Naive thymus-derived CD4-positive, alpha-beta T cell (primary cell): ENCODE measurements at regions not wholly inside any gene's neighbourhood (a gene's known extent, or its start where the extent isn't known, plus 50 kb on each side); places are given as distances from the start of the nearest gene placed in this dataset.

Source experiments
- ATAC-seq: fragments of 150-1000 bp; cut with Tn5 transposase; 2 replicates; pipeline ENCODE4 v1.10.0; 2021; ENCODE audit warnings: mild to moderate bottlenecking, moderate library complexity
- CTCF ChIA-PET: fragments of 350-600 bp; sonication (Branson Sonifier 250); formaldehyde crosslinking; loops from one replicate; lab custom pipeline; 2021; ENCODE audit warnings: antibody characterized with exemption; lab: Charles Lee
- POLR2A ChIA-PET: fragments of 350-600 bp; sonication (Branson Sonifier 250); formaldehyde crosslinking; loops from one replicate; lab custom pipeline; 2021; ENCODE audit warnings: antibody characterized with exemption, inconsistent platforms; lab: Charles Lee
- DNase-seq, 9 donors: peaks; one replicate each; pipeline versions ENCODE4 v3.0.0 to v3.0.0-alpha.2; 2020 to 2022; ENCODE audit warnings: mixed read lengths in 1 of 9
- H3K27ac ChIP-seq: one replicate; pipeline ENCODE4 v1.7.0; 2013; ENCODE audit warnings: mild to moderate bottlenecking, low read depth, low read length, moderate library complexity
- H3K27me3 ChIP-seq, 2 donors: one replicate each; pipeline ENCODE4 v1.7.0; 2013; ENCODE audit warnings: low read length in 2 of 2, mild to moderate bottlenecking in 2 of 2, moderate library complexity in 2 of 2; ENCODE audit not compliant: control insufficient read depth in 2 of 2, insufficient read depth in 2 of 2
- H3K36me3 ChIP-seq, 3 experiments: 1 replicate in 2 of 3; 2 replicates in 1 of 3; pipeline ENCODE4 v1.7.0; 2013; ENCODE audit warnings: low read length in 3 of 3, mild to moderate bottlenecking in 3 of 3, moderate library complexity in 1 of 3; ENCODE audit not compliant: insufficient read depth in 3 of 3, control insufficient read depth in 2 of 3
- H3K4me1 ChIP-seq, 2 donors: one replicate each; pipeline ENCODE4 v1.7.0; 2013; ENCODE audit warnings: low read length in 2 of 2, mild to moderate bottlenecking in 2 of 2, moderate library complexity in 1 of 2; ENCODE audit not compliant: control insufficient read depth in 2 of 2, insufficient read depth in 2 of 2
- H3K4me3 ChIP-seq: 2 replicates; pipeline ENCODE4 v1.7.0; 2013; ENCODE audit warnings: mild to moderate bottlenecking, low read length
- H3K9me3 ChIP-seq, 3 experiments: 1 replicate in 2 of 3; 2 replicates in 1 of 3; pipeline ENCODE4 v1.7.0; 2013; ENCODE audit warnings: low read length in 3 of 3; ENCODE audit not compliant: control insufficient read depth in 2 of 3
- H3K27ac Mint-ChIP-seq, 9 donors: one replicate each; pipeline ENCODE4 v1.8.0; 2020 to 2022; ENCODE audit warnings: mixed read lengths in 9 of 9, mild to moderate bottlenecking in 8 of 9, moderate library complexity in 5 of 9, inconsistent platforms in 2 of 9
- H3K27me3 Mint-ChIP-seq, 5 donors: one replicate each; pipeline ENCODE4 v1.8.0; 2021 to 2022; ENCODE audit warnings: mixed read lengths in 5 of 5, mild to moderate bottlenecking in 1 of 5
- H3K36me3 Mint-ChIP-seq, 5 donors: one replicate each; pipeline ENCODE4 v1.8.0; 2020 to 2022; ENCODE audit warnings: mixed read lengths in 5 of 5, mild to moderate bottlenecking in 3 of 5, inconsistent platforms in 1 of 5
- H3K4me1 Mint-ChIP-seq, 7 donors: one replicate each; pipeline ENCODE4 v1.8.0; 2020 to 2022; ENCODE audit warnings: mixed read lengths in 7 of 7, mild to moderate bottlenecking in 3 of 7, inconsistent platforms in 1 of 7
- H3K4me3 Mint-ChIP-seq, 10 donors: one replicate each; pipeline ENCODE4 v1.8.0; 2020 to 2022; ENCODE audit warnings: mild to moderate bottlenecking in 10 of 10, mixed read lengths in 10 of 10, moderate library complexity in 6 of 10, inconsistent platforms in 2 of 10
- H3K9me3 Mint-ChIP-seq, 11 donors: one replicate each; pipeline ENCODE4 v1.8.0; 2020 to 2022; ENCODE audit warnings: mixed read lengths in 11 of 11, mild to moderate bottlenecking in 4 of 11, inconsistent platforms in 1 of 11, moderate library complexity in 1 of 11
- intact Hi-C, 2 donors: fragments of 100-400 bp; cut with micrococcal nuclease; formaldehyde crosslinking; loops; one replicate each; pipeline ENCODE4 v1.15.1; 2023

DNA sequence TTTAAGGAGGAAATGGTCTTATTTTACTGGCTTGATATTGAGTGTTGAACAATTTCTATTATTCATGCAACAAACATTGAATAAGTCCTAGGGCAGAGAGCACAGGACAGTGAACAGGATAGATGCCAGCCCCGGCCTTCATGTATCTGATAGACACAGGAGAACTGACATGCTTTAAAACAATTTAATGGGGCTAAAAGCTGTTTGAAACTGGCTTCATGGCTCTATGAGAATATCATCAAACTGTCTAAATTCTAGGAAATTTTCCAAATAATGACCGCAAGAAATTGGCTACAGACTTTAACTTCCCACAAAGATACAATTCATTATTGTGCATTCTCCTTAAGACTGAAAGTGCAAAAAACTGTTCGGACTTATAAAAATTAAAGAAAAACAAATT lies 69.0 kb downstream of the ID4 start:
- Histone ChIP-seq H3K27ac (no peak overlapping the region), H3K36me3 (no peaks in the 10 kb centered on the region), H3K9me3 (no peaks in the 10 kb centered on the region), H3K27me3 (no peaks in the 10 kb centered on the region), H3K4me3 (no peak overlapping the region), H3K4me1 (no peaks in the 10 kb centered on the region)
- ChIA-PET CTCF (no interaction called here), POLR2A (no interaction called here)
- intact Hi-C loops, result no loop called here
- DNase-seq (no peak), ATAC-seq (no peak)
- Mint-ChIP-seq H3K27ac (no peak overlapping the region), H3K27me3 (peaks cover 0 to 13% (median 5%) of the 10 kb centered on the region in 5 donors), H3K9me3 (peaks cover 0 to 9% (median 3%) of the 10 kb centered on the region in 11 donors), H3K4me1 (no peaks in the 10 kb centered on the region), H3K4me3 (no peak overlapping the region), H3K36me3 (no peaks in the 10 kb centered on the region)

DNA sequence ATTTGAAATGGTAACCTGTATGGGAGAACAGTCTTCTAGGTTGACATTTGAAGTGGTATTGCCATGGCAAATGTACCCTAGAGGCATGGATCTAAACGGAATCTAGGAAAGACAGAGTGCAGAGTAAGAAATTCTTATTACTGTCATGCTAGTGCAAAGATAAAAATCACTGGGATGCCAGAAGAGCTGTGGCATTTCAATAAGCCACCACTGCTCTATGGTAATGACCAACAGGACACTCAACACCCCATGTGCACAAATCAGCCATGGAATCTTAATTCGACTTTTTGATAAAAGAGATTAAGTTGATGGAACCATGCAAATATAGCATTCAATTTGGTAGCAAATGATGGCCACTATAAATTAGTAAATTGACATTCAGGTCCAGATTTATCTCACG lies 74.1 kb downstream of the ID4 start:
- Mint-ChIP-seq H3K4me1 (no peaks in the 10 kb centered on the region), H3K9me3 (peaks cover 0 to 33% (median 13%) of the 10 kb centered on the region in 11 donors), H3K27ac (no peak overlapping the region), H3K27me3 (peaks cover 0 to 12% (median 8%) of the 10 kb centered on the region in 5 donors), H3K36me3 (no peaks in the 10 kb centered on the region), H3K4me3 (no peak overlapping the region)
- DNase-seq (no peak), ATAC-seq (no peak)
- Histone ChIP-seq H3K27ac (no peak overlapping the region), H3K4me3 (no peak overlapping the region), H3K4me1 (no peaks in the 10 kb centered on the region), H3K27me3 (no peaks in the 10 kb centered on the region), H3K36me3 (no peaks in the 10 kb centered on the region), H3K9me3 (no peaks in the 10 kb centered on the region)
- POLR2A ChIA-PET, result no interaction called here
- intact Hi-C loops, result no loop called here
- CTCF ChIA-PET, result no interaction called here

DNA sequence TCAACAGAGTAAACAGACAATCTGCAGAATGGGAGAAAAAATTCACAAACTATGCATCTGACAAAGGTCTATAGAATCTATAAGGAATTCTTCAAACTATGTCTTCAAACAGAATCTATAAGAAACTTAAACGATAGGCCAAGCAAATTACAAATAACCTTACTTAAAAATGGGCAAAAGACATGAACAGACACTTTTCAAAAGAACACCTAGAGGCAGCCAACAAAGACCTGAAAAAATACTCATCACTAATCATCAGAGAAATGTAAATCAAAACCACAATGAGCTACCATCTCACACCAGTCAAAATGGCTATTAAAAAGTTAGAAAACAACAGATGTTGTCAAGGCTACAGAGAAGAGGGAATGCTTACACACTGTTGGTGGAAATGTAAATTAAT lies 81.3 kb downstream of the ID4 start:
- intact Hi-C loops, result no loop called here
- no peak for DNase-seq
- ATAC-seq, result no peak
- peaks cover 2 to 50% (median 20%) of the 10 kb centered on the region in 11 donors for H3K9me3 Mint-ChIP-seq
- POLR2A ChIA-PET, result no interaction called here
- no peak overlapping the region for H3K27ac ChIP-seq
- H3K27ac Mint-ChIP-seq, result no peak overlapping the region
- H3K4me3 ChIP-seq, result no peak overlapping the region
- H3K9me3 ChIP-seq, result no peaks in the 10 kb centered on the region
- no peaks in the 10 kb centered on the region for H3K36me3 ChIP-seq
- no peaks in the 10 kb centered on the region for H3K27me3 ChIP-seq
- H3K27me3 Mint-ChIP-seq, result peaks cover 0 to 7% (median 0%) of the 10 kb centered on the region in 5 donors
- H3K36me3 Mint-ChIP-seq, result no peaks in the 10 kb centered on the region
- CTCF ChIA-PET, result no interaction called here
- H3K4me1 ChIP-seq, result no peaks in the 10 kb centered on the region
- no peaks in the 10 kb centered on the region for H3K4me1 Mint-ChIP-seq
- no peak overlapping the region for H3K4me3 Mint-ChIP-seq

DNA sequence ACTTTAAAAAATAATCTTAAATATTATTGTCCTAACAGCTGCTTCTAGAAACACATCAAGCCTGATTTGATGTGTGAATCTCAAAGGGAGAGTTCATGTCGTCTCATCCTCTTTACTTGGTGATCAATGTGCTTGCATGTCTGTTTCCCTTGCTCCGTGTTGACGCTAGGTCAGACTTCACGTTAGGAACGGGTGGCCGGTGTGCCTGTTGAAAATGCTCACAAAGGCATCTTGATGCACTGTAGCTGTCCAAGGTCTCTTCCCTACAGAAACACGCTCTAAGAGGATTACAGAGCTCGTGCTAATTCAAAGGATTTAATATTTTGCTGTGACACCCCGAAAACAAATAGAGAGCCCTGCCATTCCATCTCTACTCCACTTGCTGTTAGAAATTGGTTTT lies 84.6 kb downstream of the ID4 start:
- H3K4me1 ChIP-seq, result no peaks in the 10 kb centered on the region
- Mint-ChIP-seq H3K27me3 (peaks cover 0 to 11% (median 5%) of the 10 kb centered on the region in 5 donors), H3K9me3 (peaks cover 0 to 26% (median 5%) of the 10 kb centered on the region in 11 donors), H3K27ac (no peak overlapping the region), H3K4me1 (no peaks in the 10 kb centered on the region), H3K36me3 (no peaks in the 10 kb centered on the region), H3K4me3 (no peak overlapping the region)
- intact Hi-C loops, result no loop called here
- H3K9me3 ChIP-seq, result no peaks in the 10 kb centered on the region
- no peak overlapping the region for H3K4me3 ChIP-seq
- no peaks in the 10 kb centered on the region for H3K27me3 ChIP-seq
- DNase-seq (no peak), ATAC-seq (no peak)
- no peak overlapping the region for H3K27ac ChIP-seq
- H3K36me3 ChIP-seq, result no peaks in the 10 kb centered on the region
- CTCF ChIA-PET, result no interaction called here
- POLR2A ChIA-PET, result no interaction called here

DNA sequence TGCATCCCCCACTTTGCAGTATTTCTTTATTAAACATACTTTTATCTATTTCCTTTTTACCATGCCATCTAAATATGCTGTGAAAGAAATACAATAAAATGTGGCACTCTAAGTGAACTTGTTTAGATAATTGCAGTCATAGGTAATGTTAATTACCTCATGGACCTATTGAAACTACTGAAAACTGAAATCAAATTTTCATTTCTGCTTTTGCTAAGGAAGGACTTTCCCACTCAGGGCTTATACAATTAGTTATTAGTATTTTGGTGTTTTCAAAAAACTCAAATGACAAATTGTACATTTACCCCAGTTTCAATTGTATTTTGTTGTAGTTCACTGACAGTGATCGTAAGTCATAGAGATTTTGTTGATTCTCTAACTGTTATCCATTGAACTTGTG lies 88.4 kb downstream of the ID4 start:
- no peaks in the 10 kb centered on the region for H3K4me1 ChIP-seq
- no peak overlapping the region for H3K4me3 ChIP-seq
- CTCF ChIA-PET, result no interaction called here
- no peaks in the 10 kb centered on the region for H3K9me3 ChIP-seq
- no peaks in the 10 kb centered on the region for H3K4me1 Mint-ChIP-seq
- ATAC-seq, result no peak
- H3K4me3 Mint-ChIP-seq, result no peak overlapping the region
- intact Hi-C loops, result no loop called here
- peaks cover 0 to 15% (median 11%) of the 10 kb centered on the region in 5 donors for H3K27me3 Mint-ChIP-seq
- no peak overlapping the region for H3K27ac ChIP-seq
- no peaks in the 10 kb centered on the region for H3K36me3 Mint-ChIP-seq
- peaks cover 0 to 6% (median 0%) of the 10 kb centered on the region in 11 donors for H3K9me3 Mint-ChIP-seq
- POLR2A ChIA-PET, result no interaction called here
- DNase-seq, result no peak
- no peaks in the 10 kb centered on the region for H3K27me3 ChIP-seq
- H3K27ac Mint-ChIP-seq, result no peak overlapping the region
- no peaks in the 10 kb centered on the region for H3K36me3 ChIP-seq

DNA sequence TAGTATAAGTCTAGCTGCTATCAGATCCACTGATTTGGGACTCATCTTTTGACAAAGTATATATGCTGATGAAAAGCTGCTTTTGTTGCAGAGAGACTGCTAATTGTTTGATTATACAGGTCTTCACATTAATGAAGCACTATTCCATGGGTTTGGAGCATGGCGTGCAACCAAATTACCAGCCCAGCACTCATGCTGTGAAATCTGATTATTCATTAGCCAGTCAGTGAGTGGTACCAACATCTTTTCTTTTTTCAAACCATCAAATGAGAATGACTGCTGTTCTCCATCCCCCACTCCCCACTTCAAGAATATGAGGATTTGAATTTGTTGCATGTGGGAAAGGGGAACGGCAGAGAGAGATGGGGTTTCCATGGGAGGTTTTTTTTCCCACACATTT lies 91.3 kb downstream of the ID4 start:
- no peak overlapping the region for H3K4me3 Mint-ChIP-seq
- ATAC-seq, result no peak
- Histone ChIP-seq H3K4me1 (no peaks in the 10 kb centered on the region), H3K9me3 (no peaks in the 10 kb centered on the region), H3K36me3 (no peaks in the 10 kb centered on the region), H3K27me3 (no peaks in the 10 kb centered on the region), H3K4me3 (no peak overlapping the region), H3K27ac (no peak overlapping the region)
- peaks cover 0 to 3% (median 0%) of the 10 kb centered on the region in 11 donors for H3K9me3 Mint-ChIP-seq
- H3K27me3 Mint-ChIP-seq, result peaks cover 0 to 19% (median 12%) of the 10 kb centered on the region in 5 donors
- no peak for DNase-seq
- CTCF ChIA-PET, result no interaction called here
- no peaks in the 10 kb centered on the region for H3K36me3 Mint-ChIP-seq
- POLR2A ChIA-PET, result no interaction called here
- intact Hi-C loops, result no loop called here
- no peaks in the 10 kb centered on the region for H3K4me1 Mint-ChIP-seq
- no peak overlapping the region for H3K27ac Mint-ChIP-seq

DNA sequence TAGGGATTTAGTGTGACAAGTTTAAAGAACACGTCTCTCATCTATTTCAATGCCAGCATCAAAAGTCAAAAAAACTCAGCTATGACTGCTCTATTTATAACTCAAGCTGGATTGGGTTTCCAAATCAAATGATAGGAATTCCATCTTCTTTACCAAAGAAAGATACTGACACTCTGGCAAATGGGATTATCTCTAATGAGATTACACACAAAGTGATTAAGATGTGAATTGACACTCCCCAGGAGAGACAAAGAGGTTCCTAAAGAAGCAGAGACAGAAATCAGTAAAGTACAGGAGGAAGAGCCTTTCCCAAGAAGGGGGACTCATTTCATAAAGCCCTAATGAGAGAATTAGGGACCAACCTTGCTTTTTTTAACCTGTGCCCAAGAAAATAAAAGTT lies 92.1 kb downstream of the ID4 start:
- Mint-ChIP-seq H3K27me3 (peaks cover 0 to 18% (median 12%) of the 10 kb centered on the region in 5 donors), H3K4me3 (no peak overlapping the region), H3K36me3 (no peaks in the 10 kb centered on the region), H3K27ac (no peak overlapping the region), H3K4me1 (no peaks in the 10 kb centered on the region), H3K9me3 (peaks cover 0 to 3% (median 0%) of the 10 kb centered on the region in 11 donors)
- H3K4me1 ChIP-seq, result no peaks in the 10 kb centered on the region
- no peaks in the 10 kb centered on the region for H3K9me3 ChIP-seq
- H3K36me3 ChIP-seq, result no peaks in the 10 kb centered on the region
- no peak overlapping the region for H3K27ac ChIP-seq
- no peaks in the 10 kb centered on the region for H3K27me3 ChIP-seq
- ChIA-PET CTCF (no interaction called here), POLR2A (no interaction called here)
- DNase-seq, result no peak
- intact Hi-C loops, result no loop called here
- no peak for ATAC-seq
- H3K4me3 ChIP-seq, result no peak overlapping the region
